ENCODE measurements at regions not wholly inside any gene's neighbourhood (a gene's known extent, or its start where the extent isn't known, plus 50 kb on each side); places are given as distances from the start of the nearest gene placed in this dataset.

DNA sequence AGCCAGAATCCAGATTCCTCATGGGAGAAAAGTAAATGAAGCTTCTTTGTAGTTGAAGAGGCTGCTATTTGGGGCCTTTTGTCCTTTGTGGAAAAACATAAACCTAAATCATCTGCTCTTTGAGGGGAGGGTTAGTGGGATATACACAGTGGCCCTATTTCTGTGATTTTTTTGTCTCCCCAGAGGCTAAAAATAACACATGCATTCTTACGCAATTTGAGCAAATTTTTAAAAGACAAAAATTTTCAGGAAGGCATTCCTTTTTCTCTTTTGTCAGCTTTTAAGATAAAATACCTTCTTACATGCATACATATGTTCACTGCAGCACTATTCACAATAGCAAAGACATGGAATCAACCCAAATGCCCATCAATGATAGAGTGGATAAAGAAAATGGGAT, 165.5 kb downstream of the AXIN2 start:
- no peak for TF ChIP-seq NFRKB (IDR thresholded peaks at IDR 0.05)
- no peak for TF ChIP-seq CTBP1 (IDR thresholded peaks at IDR 0.05; ENCODE audit: borderline replicate concordance)
- no peak for TF ChIP-seq BHLHE40 (IDR thresholded peaks at IDR 0.05; ENCODE audit: borderline replicate concordance)
- no peak for TF ChIP-seq ELF4 (IDR thresholded peaks at IDR 0.05)
- no peak for TF ChIP-seq ZNF384 (IDR thresholded peaks at IDR 0.05)
- no peak for TF ChIP-seq SUZ12 (IDR thresholded peaks at IDR 0.05)

Data from HEK293T (cell line).